ENCODE measurements at regions not wholly inside any gene's neighbourhood (a gene's known extent, or its start where the extent isn't known, plus 50 kb on each side); places are given as distances from the start of the nearest gene placed in this dataset.
"Not testable (repeated sequence)": the region's sequence is repeated elsewhere in the genome, so short reads cannot be mapped to it uniquely, and the experiment has no call there.

- TF ChIP-seq SNAI2 (CRISPR knock-in tag; IDR thresholded peaks at IDR 0.05) (no peak), RARB (CRISPR knock-in tag; IDR thresholded peaks at IDR 0.05) (no peak), ESRRG (CRISPR knock-in tag; IDR thresholded peaks at IDR 0.05) (no peak), PPARA (CRISPR knock-in tag; IDR thresholded peaks at IDR 0.05; ENCODE audit: borderline replicate concordance) (no peak), TCF4 (CRISPR knock-in tag; IDR thresholded peaks at IDR 0.05; ENCODE audit: borderline replicate concordance) (no peak), ISL1 (CRISPR knock-in tag; IDR thresholded peaks at IDR 0.05) (no peak), BACH2 (CRISPR knock-in tag; IDR thresholded peaks at IDR 0.05; ENCODE audit: borderline replicate concordance) (no peak), CREB5 (CRISPR knock-in tag; IDR thresholded peaks at IDR 0.05; ENCODE audit: low read depth) (no peak), ZNF565 (CRISPR knock-in tag; conservative IDR thresholded peaks at IDR 0.05; ENCODE audit: low read depth) (no peak), CSDC2 (CRISPR knock-in tag; IDR thresholded peaks at IDR 0.05) (no peak), POU6F1 (CRISPR knock-in tag; IDR thresholded peaks at IDR 0.05; ENCODE audit: borderline replicate concordance, low read depth) (no peak), PATZ1 (CRISPR knock-in tag; IDR thresholded peaks at IDR 0.05; ENCODE audit: borderline replicate concordance) (no peak), ZFP3 (CRISPR knock-in tag; IDR thresholded peaks at IDR 0.05) (no peak), OSR1 (CRISPR knock-in tag; IDR thresholded peaks at IDR 0.05) (no peak), TOX (CRISPR knock-in tag; IDR thresholded peaks at IDR 0.05; ENCODE audit: borderline replicate concordance) (no peak), ZC3H10 (CRISPR knock-in tag; IDR thresholded peaks at IDR 0.05) (no peak), CSRNP3 (CRISPR knock-in tag; IDR thresholded peaks at IDR 0.05) (no peak), GLIS3 (CRISPR knock-in tag; IDR thresholded peaks at IDR 0.05) (no peak), ZFP30 (CRISPR knock-in tag; IDR thresholded peaks at IDR 0.05) (no peak)
- no peak for ATAC-seq
Measured at GRCh38 chr11:21798216-21798615, 394.7 kb upstream of the ANO5 start.

GRCh38 chr11:21804523-21804922 lies 388.4 kb upstream of the ANO5 start:
- not testable (repeated sequence) for ATAC-seq

DNA sequence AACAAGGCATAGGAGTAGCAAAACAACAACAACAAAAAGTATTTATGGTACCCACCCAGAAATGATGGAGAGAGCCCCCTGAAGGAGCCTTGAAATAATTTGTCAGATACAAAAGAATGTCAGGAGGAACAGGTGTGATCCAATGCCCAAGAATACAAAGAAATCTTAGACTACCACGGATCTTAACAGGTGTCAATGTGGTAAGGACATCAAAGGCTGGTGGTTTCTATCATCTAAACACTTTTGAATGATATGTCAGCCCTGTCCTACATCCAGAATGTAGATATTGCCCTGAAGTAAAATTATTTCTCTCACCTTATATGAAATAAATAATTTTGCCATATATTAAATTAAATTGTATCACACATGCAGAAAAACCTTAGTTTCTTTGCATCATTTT lies 386.4 kb upstream of the ANO5 start:
- TF ChIP-seq ZC3H10 (CRISPR knock-in tag; IDR thresholded peaks at IDR 0.05), result no peak
- no peak for TF ChIP-seq PPARA (CRISPR knock-in tag; IDR thresholded peaks at IDR 0.05; ENCODE audit: borderline replicate concordance)
- TF ChIP-seq ZNF8 (CRISPR knock-in tag; IDR thresholded peaks at IDR 0.05), result no peak
- no peak for TF ChIP-seq BACH2 (CRISPR knock-in tag; IDR thresholded peaks at IDR 0.05; ENCODE audit: borderline replicate concordance)
- no peak for TF ChIP-seq ARNTL (CRISPR knock-in tag; IDR thresholded peaks at IDR 0.05; ENCODE audit: borderline replicate concordance, low read depth)
- TF ChIP-seq PATZ1 (CRISPR knock-in tag; IDR thresholded peaks at IDR 0.05; ENCODE audit: borderline replicate concordance), result no peak
- TF ChIP-seq ZFP30 (CRISPR knock-in tag; IDR thresholded peaks at IDR 0.05), result no peak
- TF ChIP-seq TOX (CRISPR knock-in tag; IDR thresholded peaks at IDR 0.05; ENCODE audit: borderline replicate concordance), result no peak
- TF ChIP-seq POU6F1 (CRISPR knock-in tag; IDR thresholded peaks at IDR 0.05; ENCODE audit: borderline replicate concordance, low read depth), result no peak
- TF ChIP-seq CSDC2 (CRISPR knock-in tag; IDR thresholded peaks at IDR 0.05), result no peak
- TF ChIP-seq GLIS3 (CRISPR knock-in tag; IDR thresholded peaks at IDR 0.05), result no peak
- TF ChIP-seq ESRRG (CRISPR knock-in tag; IDR thresholded peaks at IDR 0.05), result no peak
- no peak for TF ChIP-seq CSRNP3 (CRISPR knock-in tag; IDR thresholded peaks at IDR 0.05)
- TF ChIP-seq ZFP3 (CRISPR knock-in tag; IDR thresholded peaks at IDR 0.05), result no peak
- ATAC-seq, result no peak
